ENCODE measurements at regions not wholly inside any gene's neighbourhood (a gene's known extent, or its start where the extent isn't known, plus 50 kb on each side); places are given as distances from the start of the nearest gene placed in this dataset.

DNA sequence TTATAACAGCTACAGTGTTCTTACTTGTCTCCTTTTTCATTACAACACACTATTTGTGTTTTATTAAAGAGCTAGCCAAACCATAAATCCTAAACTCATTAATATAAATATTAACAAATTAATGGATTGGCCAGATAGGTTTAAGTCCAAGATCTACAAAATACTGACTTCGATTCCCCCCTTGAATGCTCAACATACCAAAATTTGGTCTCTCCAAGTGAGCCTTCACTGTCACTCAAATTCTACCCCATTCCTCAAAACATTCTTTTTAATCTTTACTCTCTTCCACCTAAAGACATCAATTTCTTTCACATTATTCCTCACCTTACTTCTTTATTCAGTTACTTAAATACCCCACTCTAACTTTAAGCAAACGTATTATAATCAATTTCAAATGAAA, 281.5 kb downstream of the ICOS start:
- TF ChIP-seq, protein P1, sequence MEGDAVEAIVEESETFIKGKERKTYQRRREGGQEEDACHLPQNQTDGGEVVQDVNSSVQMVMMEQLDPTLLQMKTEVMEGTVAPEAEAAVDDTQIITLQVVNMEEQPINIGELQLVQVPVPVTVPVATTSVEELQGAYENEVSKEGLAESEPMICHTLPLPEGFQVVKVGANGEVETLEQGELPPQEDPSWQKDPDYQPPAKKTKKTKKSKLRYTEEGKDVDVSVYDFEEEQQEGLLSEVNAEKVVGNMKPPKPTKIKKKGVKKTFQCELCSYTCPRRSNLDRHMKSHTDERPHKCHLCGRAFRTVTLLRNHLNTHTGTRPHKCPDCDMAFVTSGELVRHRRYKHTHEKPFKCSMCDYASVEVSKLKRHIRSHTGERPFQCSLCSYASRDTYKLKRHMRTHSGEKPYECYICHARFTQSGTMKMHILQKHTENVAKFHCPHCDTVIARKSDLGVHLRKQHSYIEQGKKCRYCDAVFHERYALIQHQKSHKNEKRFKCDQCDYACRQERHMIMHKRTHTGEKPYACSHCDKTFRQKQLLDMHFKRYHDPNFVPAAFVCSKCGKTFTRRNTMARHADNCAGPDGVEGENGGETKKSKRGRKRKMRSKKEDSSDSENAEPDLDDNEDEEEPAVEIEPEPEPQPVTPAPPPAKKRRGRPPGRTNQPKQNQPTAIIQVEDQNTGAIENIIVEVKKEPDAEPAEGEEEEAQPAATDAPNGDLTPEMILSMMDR (IDR thresholded peaks at IDR 0.05; ENCODE audit: insufficient read depth, low read depth, low read length, missing control alignments) = no peak
- no peak overlapping the region for H3K4me3 ChIP-seq (ENCODE audit: low read length)
- no peak for DNase-seq (ENCODE audit: low read depth)

DNA sequence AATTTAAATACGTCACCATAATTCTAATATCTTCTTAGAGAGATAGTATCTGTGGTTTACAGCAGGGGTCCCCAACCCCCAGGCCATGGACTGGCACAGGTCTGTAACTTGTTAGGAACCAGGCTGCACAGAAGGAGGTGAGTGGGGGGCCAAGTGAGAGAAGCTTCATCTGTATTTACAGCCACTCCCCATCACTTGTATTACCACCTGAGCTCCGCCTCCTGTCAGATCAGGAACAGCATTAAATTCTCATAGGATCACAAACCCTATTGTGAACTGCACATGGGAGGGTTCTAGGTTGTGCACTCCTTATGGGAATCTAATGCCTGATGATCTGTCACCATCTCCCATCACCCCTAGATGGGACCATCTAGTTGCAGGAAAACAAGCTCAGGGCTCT, 282.6 kb downstream of the ICOS start:
- no peak overlapping the region for H3K4me3 ChIP-seq (ENCODE audit: low read length)
- DNase-seq (ENCODE audit: low read depth) = no peak
- TF ChIP-seq, protein P1 (IDR thresholded peaks at IDR 0.05; ENCODE audit: insufficient read depth, low read depth, low read length, missing control alignments) = no peak

DNA sequence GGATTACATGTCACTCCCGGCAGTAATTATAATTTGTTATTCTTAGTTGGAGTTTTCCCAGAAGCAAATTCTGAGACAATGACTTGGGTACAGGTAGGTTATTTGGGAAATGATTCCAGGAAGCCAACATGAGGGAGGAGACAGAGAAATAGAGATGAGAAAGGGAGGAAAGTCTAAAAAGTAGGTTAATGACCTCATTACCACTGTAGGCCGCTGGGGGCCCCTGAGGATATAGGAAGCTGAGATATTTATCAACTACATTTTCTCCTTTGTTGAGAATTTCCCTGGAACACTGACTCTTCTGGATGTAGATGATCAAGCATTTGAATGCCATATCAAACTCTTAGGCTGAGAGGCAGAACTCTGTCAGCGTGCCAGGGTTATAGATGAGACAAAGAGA, 284.3 kb downstream of the ICOS start:
- DNase-seq (ENCODE audit: low read depth) = no peak
- TF ChIP-seq, protein P1 (IDR thresholded peaks at IDR 0.05; ENCODE audit: insufficient read depth, low read depth, low read length, missing control alignments) = no peak
- H3K4me3 ChIP-seq (ENCODE audit: low read length) = no peak overlapping the region

DNA sequence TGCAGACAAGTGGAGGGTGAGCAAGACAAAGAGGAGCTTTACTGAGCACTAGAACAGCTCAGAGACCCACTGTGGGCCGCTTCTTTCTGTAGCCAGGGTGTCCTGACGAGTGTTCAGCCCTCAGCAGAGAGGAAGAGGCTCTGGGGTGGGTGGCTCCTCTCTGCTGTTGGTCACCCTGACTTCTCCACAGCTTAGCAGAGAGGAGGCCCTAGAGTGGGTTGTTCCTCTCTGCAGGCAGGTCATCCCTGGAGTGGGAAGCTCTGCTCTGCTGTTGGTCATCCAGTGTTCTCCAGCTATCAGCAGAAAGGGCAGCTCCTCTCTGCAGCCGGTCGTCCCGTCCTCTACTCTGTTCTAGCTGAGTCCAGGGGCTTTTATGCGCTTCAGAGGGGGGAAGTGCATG, 286.5 kb downstream of the ICOS start:
- TF ChIP-seq, protein P1 (IDR thresholded peaks at IDR 0.05; ENCODE audit: insufficient read depth, low read depth, low read length, missing control alignments) = no peak
- no peak for DNase-seq (ENCODE audit: low read depth)
- H3K4me3 ChIP-seq (ENCODE audit: low read length) = no peak overlapping the region

DNA sequence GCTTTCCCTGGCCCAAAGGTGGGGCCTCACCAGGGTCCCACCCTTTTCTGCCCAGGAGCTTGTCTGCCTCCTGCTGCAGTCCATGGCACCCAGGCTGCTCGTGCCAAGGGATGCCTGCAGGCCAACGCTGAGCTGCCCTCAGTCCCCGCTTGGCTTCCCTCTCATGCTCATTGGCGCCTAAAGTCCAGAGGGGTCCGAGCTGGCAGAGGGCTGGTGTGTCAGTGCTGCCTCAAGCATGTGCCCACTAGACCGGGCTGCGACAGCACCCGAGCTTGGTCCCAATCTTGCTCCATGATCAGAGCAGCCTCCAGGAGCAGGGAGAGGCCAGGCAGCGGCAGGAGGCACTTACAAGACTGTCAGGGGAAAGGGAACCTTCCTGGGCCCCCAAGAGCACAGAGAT, 287.0 kb downstream of the ICOS start:
- no peak overlapping the region for H3K4me3 ChIP-seq (ENCODE audit: low read length)
- DNase-seq (ENCODE audit: low read depth) = no peak
- TF ChIP-seq, protein P1 (IDR thresholded peaks at IDR 0.05; ENCODE audit: insufficient read depth, low read depth, low read length, missing control alignments) = no peak

DNA sequence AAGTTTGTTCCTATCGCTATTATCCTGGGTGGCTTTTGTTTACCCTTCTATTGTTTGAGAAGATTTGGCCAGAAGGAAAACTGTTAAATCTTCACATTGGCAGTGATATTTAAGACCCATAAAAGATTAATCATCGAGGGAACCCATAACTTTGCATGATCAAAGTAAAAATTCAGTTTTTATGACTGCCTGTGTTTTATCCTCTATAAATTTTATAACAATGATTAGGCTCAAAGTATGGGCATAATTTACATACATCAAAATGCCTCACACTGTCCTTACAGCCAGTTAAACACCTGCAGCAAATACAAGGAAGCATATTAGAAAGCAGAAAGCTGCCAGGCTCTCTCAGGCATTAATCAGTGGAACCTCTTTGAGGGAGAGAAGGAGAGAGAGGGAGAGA, 289.1 kb downstream of the ICOS start:
- TF ChIP-seq, protein P1 (IDR thresholded peaks at IDR 0.05; ENCODE audit: insufficient read depth, low read depth, low read length, missing control alignments) = no peak
- no peak for DNase-seq (ENCODE audit: low read depth)
- H3K4me3 ChIP-seq (ENCODE audit: low read length) = no peak overlapping the region

DNA sequence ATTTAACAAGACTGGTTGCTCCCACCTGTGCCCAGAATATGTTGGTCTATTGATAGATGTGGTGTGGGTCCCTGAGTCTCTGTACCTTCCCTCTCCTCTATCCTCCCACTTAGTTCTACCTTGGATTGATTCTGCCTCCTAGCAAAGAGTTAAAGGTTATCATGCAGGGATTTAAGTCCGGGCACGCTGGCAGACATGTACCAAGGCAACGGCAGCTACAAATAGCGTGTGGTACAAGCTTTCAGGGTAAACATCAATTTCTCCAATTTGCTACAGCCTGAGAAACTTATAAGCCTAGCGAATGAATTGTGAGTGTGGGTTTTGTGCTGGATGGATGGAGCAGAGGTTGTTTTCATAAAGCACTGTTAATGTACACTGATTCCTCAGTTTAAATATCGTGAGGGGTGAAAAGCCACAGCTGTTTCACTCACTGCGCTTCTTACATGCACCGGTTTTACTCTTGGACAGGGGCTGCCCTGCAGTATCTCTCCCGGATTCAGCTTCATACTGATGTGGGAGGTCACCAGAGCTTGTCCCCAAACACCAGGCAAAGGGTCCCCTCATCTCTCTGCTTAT, 289.8 kb downstream of the ICOS start:
- TF ChIP-seq, protein P1 (IDR thresholded peaks at IDR 0.05; ENCODE audit: insufficient read depth, low read depth, low read length, missing control alignments) = no peak
- DNase-seq (ENCODE audit: low read depth) = no peak
- H3K4me3 ChIP-seq (ENCODE audit: low read length) = no peak overlapping the region

Measured in epithelial cell of esophagus (primary cell).